ENCODE measurements at regions not wholly inside any gene's neighbourhood (a gene's known extent, or its start where the extent isn't known, plus 50 kb on each side); places are given as distances from the start of the nearest gene placed in this dataset.
"Not testable (repeated sequence)": the region's sequence is repeated elsewhere in the genome, so short reads cannot be mapped to it uniquely, and the experiment has no call there.

DNA sequence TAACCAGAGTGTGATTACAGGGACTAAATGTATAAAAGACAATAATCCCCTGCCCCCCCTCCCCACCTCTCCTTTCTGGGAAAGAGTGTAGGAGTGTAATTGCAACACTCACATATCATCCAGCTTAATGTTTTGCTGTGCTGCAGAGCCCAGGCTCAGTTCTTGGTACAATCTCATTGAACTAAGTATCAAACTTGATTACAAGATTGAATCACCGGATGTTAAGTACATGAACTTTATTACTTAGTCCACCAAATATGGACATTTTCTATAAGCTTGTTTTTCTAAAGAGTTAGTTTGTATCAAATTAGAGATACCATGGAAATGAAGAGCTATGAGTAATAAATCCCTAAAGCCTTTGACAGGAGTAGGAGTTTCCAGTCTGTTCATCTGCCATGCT is 559.1 kb downstream of the ZNF674 start:
- Histone ChIP-seq H3K27me3 (ENCODE audit: control insufficient read depth in 2 of 2, insufficient read depth in 2 of 2, low read length in 2 of 2) (no peaks in the 10 kb centered on the region), H3K27ac (ENCODE audit: insufficient read depth, low read depth, low read length) (no peak overlapping the region), H3K9me3 (replicated peaks; ENCODE audit: control insufficient read depth, insufficient read depth, low read length) (no peaks in the 10 kb centered on the region), H3K9ac (replicated peaks; ENCODE audit: extremely low read depth, insufficient read depth, low read length) (no peak overlapping the region), H3K79me2 (ENCODE audit: control insufficient read depth, insufficient read depth, low read length) (no peaks in the 10 kb centered on the region), H3K4me1 (ENCODE audit: control insufficient read depth, extremely low read depth, insufficient read depth, low read length) (no peaks in the 10 kb centered on the region), H4K20me1 (replicated peaks; ENCODE audit: control insufficient read depth, extremely low read depth, insufficient read depth, low read length) (no peaks in the 10 kb centered on the region), H3K4me3 (replicated peaks in 1 of 3; ENCODE audit: insufficient read depth in 1 of 3, low read depth in 1 of 3, low read length in 3 of 3) (no peak overlapping the region), H3K4me2 (ENCODE audit: insufficient read depth, low read length) (no peak overlapping the region), H2AFZ (ENCODE audit: low read depth, low read length) (no peak overlapping the region), H3K36me3 (ENCODE audit: control insufficient read depth in 2 of 2, extremely low read depth in 1 of 2, insufficient read depth in 2 of 2, low read length in 2 of 2) (no peaks in the 10 kb centered on the region), H3K9me1 (replicated peaks; ENCODE audit: control insufficient read depth, extremely low read depth, insufficient read depth, low read length) (no peaks in the 10 kb centered on the region)
- dilution Hi-C loops (cut with MboI; ENCODE audit: extremely low pct_ligation_motif_present, low sequenced_read_pairs), result no loop called here
- DNase-seq (ENCODE audit: low read depth, low spot score), result no peak
- no TSS peak for BruUV-seq (replicated peaks)
- CTCF ChIA-PET, result no interaction called here
- POLR2A ChIA-PET, result no interaction called here
- TF ChIP-seq JUN (IDR thresholded peaks at IDR 0.05; ENCODE audit: borderline replicate concordance, insufficient read depth, insufficient read length, low read depth), result no peak
- TF ChIP-seq FOS (IDR thresholded peaks at IDR 0.05; ENCODE audit: borderline replicate concordance, insufficient read depth, low read length), result no peak
- TF ChIP-seq, protein P1, sequence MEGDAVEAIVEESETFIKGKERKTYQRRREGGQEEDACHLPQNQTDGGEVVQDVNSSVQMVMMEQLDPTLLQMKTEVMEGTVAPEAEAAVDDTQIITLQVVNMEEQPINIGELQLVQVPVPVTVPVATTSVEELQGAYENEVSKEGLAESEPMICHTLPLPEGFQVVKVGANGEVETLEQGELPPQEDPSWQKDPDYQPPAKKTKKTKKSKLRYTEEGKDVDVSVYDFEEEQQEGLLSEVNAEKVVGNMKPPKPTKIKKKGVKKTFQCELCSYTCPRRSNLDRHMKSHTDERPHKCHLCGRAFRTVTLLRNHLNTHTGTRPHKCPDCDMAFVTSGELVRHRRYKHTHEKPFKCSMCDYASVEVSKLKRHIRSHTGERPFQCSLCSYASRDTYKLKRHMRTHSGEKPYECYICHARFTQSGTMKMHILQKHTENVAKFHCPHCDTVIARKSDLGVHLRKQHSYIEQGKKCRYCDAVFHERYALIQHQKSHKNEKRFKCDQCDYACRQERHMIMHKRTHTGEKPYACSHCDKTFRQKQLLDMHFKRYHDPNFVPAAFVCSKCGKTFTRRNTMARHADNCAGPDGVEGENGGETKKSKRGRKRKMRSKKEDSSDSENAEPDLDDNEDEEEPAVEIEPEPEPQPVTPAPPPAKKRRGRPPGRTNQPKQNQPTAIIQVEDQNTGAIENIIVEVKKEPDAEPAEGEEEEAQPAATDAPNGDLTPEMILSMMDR (IDR thresholded peaks at IDR 0.05; ENCODE audit: extremely low read depth in 1 of 2, insufficient read depth in 1 of 2, low read depth in 1 of 2, low read length in 2 of 2), result no peak
- TF ChIP-seq GATA2 (IDR thresholded peaks at IDR 0.05; ENCODE audit: insufficient read depth, insufficient read length, low read depth, low read length), result no peak
- TF ChIP-seq EZH2 (IDR thresholded peaks at IDR 0.05; ENCODE audit: borderline replicate concordance, low read depth, low read length, severe bottlenecking), result no peak
- no peak for TF ChIP-seq POLR2A (IDR thresholded peaks at IDR 0.05; ENCODE audit: low read depth, low read length)
- no peak for TF ChIP-seq POLR2AphosphoS5 (IDR thresholded peaks at IDR 0.05; ENCODE audit: insufficient read depth, low read depth, low read length)
- TF ChIP-seq MYC (IDR thresholded peaks at IDR 0.05; ENCODE audit: low read depth, low read length), result no peak
- TF ChIP-seq, protein P2, sequence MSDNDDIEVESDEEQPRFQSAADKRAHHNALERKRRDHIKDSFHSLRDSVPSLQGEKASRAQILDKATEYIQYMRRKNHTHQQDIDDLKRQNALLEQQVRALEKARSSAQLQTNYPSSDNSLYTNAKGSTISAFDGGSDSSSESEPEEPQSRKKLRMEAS (IDR thresholded peaks at IDR 0.05; ENCODE audit: insufficient read depth, insufficient read length), result no peak
- intact Hi-C loops (cut with micrococcal nuclease), result no loop called here
- FAIRE-seq, result no peak

DNA sequence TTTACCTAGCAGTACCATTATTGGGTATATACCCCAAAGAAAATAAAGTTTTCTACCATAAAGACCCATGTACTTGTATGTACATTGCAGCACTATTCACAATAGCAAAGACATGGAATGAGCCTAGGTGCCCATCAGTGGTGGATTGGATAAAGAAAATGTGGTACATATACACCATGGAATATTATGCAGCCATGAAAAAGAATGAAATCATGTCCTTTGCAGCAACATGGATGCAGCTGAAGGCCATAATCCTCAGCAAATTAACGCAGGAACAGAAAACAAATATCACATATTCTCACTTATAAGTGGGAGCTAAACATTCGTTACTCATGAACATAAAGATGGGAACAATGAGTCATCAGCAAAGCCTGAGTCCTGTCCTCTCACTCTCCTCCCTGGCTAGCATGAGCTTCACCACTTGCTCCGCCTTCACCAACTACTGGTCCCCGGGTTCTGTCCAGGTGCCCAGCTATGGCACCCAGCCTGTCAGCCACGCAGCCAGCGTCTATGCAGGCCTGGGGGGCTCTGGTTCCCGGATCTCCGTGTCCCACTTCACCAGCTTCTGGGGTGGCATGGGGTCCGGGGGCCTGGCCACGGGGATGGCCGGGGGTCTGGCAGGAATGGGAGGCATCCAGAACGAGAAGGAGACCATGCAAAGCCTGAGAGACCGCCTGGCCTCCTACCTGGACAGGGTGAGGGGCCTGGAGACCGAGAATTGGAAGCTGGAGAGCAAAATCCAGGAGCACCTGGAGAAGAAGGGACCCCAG is 562.1 kb downstream of the ZNF674 start:
- dilution Hi-C loops (cut with MboI; ENCODE audit: extremely low pct_ligation_motif_present, low sequenced_read_pairs); H3K4me3 ChIP-seq (replicated peaks in 1 of 3; ENCODE audit: insufficient read depth in 1 of 3, low read depth in 1 of 3, low read length in 3 of 3); H3K79me2 ChIP-seq (ENCODE audit: control insufficient read depth, insufficient read depth, low read length); H3K9me1 ChIP-seq (replicated peaks; ENCODE audit: control insufficient read depth, extremely low read depth, insufficient read depth, low read length); H3K9ac ChIP-seq (replicated peaks; ENCODE audit: extremely low read depth, insufficient read depth, low read length); CTCF ChIA-PET; H4K20me1 ChIP-seq (replicated peaks; ENCODE audit: control insufficient read depth, extremely low read depth, insufficient read depth, low read length); H3K4me2 ChIP-seq (ENCODE audit: insufficient read depth, low read length); FAIRE-seq; intact Hi-C loops (cut with micrococcal nuclease); H3K27ac ChIP-seq (ENCODE audit: insufficient read depth, low read depth, low read length); H3K9me3 ChIP-seq (replicated peaks; ENCODE audit: control insufficient read depth, insufficient read depth, low read length); BruUV-seq (replicated peaks); H3K4me1 ChIP-seq (ENCODE audit: control insufficient read depth, extremely low read depth, insufficient read depth, low read length); DNase-seq (ENCODE audit: low read depth, low spot score); H3K27me3 ChIP-seq (ENCODE audit: control insufficient read depth in 2 of 2, insufficient read depth in 2 of 2, low read length in 2 of 2); H2AFZ ChIP-seq (ENCODE audit: low read depth, low read length); POLR2A ChIA-PET; H3K36me3 ChIP-seq (ENCODE audit: control insufficient read depth in 2 of 2, extremely low read depth in 1 of 2, insufficient read depth in 2 of 2, low read length in 2 of 2): not testable (repeated sequence)
